Thyroid gland (tissue), 4 donors: ENCODE measurements at regions not wholly inside any gene's neighbourhood (a gene's known extent, or its start where the extent isn't known, plus 50 kb on each side); places are given as distances from the start of the nearest gene placed in this dataset.

ENCODE experiments used
- DNase-seq, 2 donors: peaks; one replicate each; pipeline ENCODE4 v3.0.0-alpha.2; 2019
- H3K27ac ChIP-seq, 3 donors: fragments of 200-600 bp; sonication (generic); 1 replicate in 2 of 3; 2 replicates in 1 of 3; pipeline ENCODE4 v1.5.1; 2016 to 2019; ENCODE audit warnings: mild to moderate bottlenecking in 1 of 3, moderate library complexity in 1 of 3
- H3K27me3 ChIP-seq: fragments of 200-600 bp; sonication (generic); one replicate; pipeline ENCODE4 v1.5.1; 2019
- H3K36me3 ChIP-seq, 2 donors: fragments of 200-600 bp; sonication (generic); one replicate each; pipeline ENCODE4 v1.5.1; 2016 to 2019
- H3K4me1 ChIP-seq, 2 donors: fragments of 200-600 bp; sonication (generic); one replicate each; pipeline ENCODE4 v1.5.1; 2017 to 2019
- H3K4me3 ChIP-seq, 3 donors: fragments of 200-600 bp; sonication (generic); replicated peaks in 1 of 3; 1 replicate in 2 of 3; 2 replicates in 1 of 3; pipeline ENCODE4 v1.5.1; 2016; ENCODE audit warnings: mild to moderate bottlenecking in 1 of 3
- H3K9me3 ChIP-seq: fragments of 200-600 bp; sonication (generic); one replicate; pipeline ENCODE4 v1.5.1; 2017
- CTCF ChIP-seq, 6 experiments: fragments of 200-600 bp in 3 of 6; fragments of 450-650 bp in 3 of 6; sonication (generic) in 3 of 6; IDR thresholded peaks; one replicate each; pipeline ENCODE4 v1.5.1; 2016 to 2019; ENCODE audit warnings: antibody characterized with exemption in 6 of 6, mild to moderate bottlenecking in 2 of 6, inconsistent platforms in 1 of 6, moderate library complexity in 1 of 6
- POLR2A ChIP-seq, 2 donors: fragments of 450-650 bp; IDR thresholded peaks; one replicate each; pipeline ENCODE4 v1.6.1; 2017; ENCODE audit warnings: antibody characterized with exemption in 2 of 2, mild to moderate bottlenecking in 2 of 2, moderate library complexity in 1 of 2
- WGBS, 2 donors: methylation state at CpG; one replicate each; pipeline ENCODE4 v1.1.5; 2017; 5-methylcytosine and 5-hydroxymethylcytosine counted together
- intact Hi-C: fragments of 100-400 bp; cut with DNase I; formaldehyde crosslinking; loops from one replicate; pipeline ENCODE4 v1.15.1; 2023

- no peak overlapping the region for H3K4me3 ChIP-seq
- no peak for DNase-seq
- TF ChIP-seq POLR2A (IDR thresholded peaks at IDR 0.05): no peak
- TF ChIP-seq CTCF (IDR thresholded peaks at IDR 0.05): no peak
- H3K27me3 ChIP-seq: no peaks in the 10 kb centered on the region
- no peaks in the 10 kb centered on the region for H3K4me1 ChIP-seq
- H3K27ac ChIP-seq: no peak overlapping the region
- H3K36me3 ChIP-seq: no peaks in the 10 kb centered on the region
- intact Hi-C loops: no loop called here
- no peaks in the 10 kb centered on the region for H3K9me3 ChIP-seq
These were observed 1454.8 kb upstream of the LRRTM3 start for GRCh38 chr10:65470986-65471385.

- H3K36me3 ChIP-seq: no peaks in the 10 kb centered on the region
- WGBS, 2 donors: 93 to 96% methylated on average over 2 of the region's 2 CpGs
These were observed 1443.0 kb upstream of the LRRTM3 start for GRCh38 chr10:65482848-65483247.

GRCh38 chr10:65491799-65492198 is 1434.0 kb upstream of the LRRTM3 start:
- no peak for TF ChIP-seq CTCF (IDR thresholded peaks at IDR 0.05)
- intact Hi-C loops: no loop called here
- H3K36me3 ChIP-seq: no peaks in the 10 kb centered on the region

More at GRCh38 chr10:65482848-65483247, 1443.0 kb upstream of the LRRTM3 start:
- H3K27ac ChIP-seq: no peak overlapping the region
- H3K27me3 ChIP-seq: no peaks in the 10 kb centered on the region
- intact Hi-C loops: no loop called here
- TF ChIP-seq POLR2A (IDR thresholded peaks at IDR 0.05) (no peak), CTCF (IDR thresholded peaks at IDR 0.05) (no peak)
- H3K4me3 ChIP-seq: no peak overlapping the region
- H3K4me1 ChIP-seq: no peaks in the 10 kb centered on the region
- DNase-seq: no peak
- H3K9me3 ChIP-seq: no peaks in the 10 kb centered on the region

GRCh38 chr10:65496541-65496940 is 1429.3 kb upstream of the LRRTM3 start:
- WGBS, 2 donors: 69 to 78% methylated on average over 5 of the region's 5 CpGs
- DNase-seq: no peak
- intact Hi-C loops: no loop called here
- Histone ChIP-seq H3K27ac (no peak overlapping the region), H3K27me3 (no peaks in the 10 kb centered on the region), H3K36me3 (no peaks in the 10 kb centered on the region), H3K4me3 (no peak overlapping the region), H3K9me3 (no peaks in the 10 kb centered on the region), H3K4me1 (no peaks in the 10 kb centered on the region)
- TF ChIP-seq POLR2A (IDR thresholded peaks at IDR 0.05) (no peak), CTCF (IDR thresholded peaks at IDR 0.05) (no peak)

More at GRCh38 chr10:65491799-65492198, 1434.0 kb upstream of the LRRTM3 start:
- Histone ChIP-seq H3K4me1 (no peaks in the 10 kb centered on the region), H3K27me3 (no peaks in the 10 kb centered on the region), H3K27ac (no peak overlapping the region), H3K9me3 (no peaks in the 10 kb centered on the region), H3K4me3 (no peak overlapping the region)
- no peak for DNase-seq

- no peak for TF ChIP-seq POLR2A (IDR thresholded peaks at IDR 0.05)
- no peak for TF ChIP-seq CTCF (IDR thresholded peaks at IDR 0.05)
- DNase-seq: no peak
- no peaks in the 10 kb centered on the region for H3K9me3 ChIP-seq
- intact Hi-C loops: no loop called here
- no peaks in the 10 kb centered on the region for H3K4me1 ChIP-seq
- H3K4me3 ChIP-seq: no peak overlapping the region
- no peaks in the 10 kb centered on the region for H3K27me3 ChIP-seq
- H3K36me3 ChIP-seq: no peaks in the 10 kb centered on the region
- H3K27ac ChIP-seq: no peak overlapping the region
These were observed 1428.0 kb upstream of the LRRTM3 start for GRCh38 chr10:65497837-65498236.
